HT-29 (cell line): ENCODE measurements at regions not wholly inside any gene's neighbourhood (a gene's known extent, or its start where the extent isn't known, plus 50 kb on each side); places are given as distances from the start of the nearest gene placed in this dataset.
"Not testable (repeated sequence)": the region's sequence is repeated elsewhere in the genome, so short reads cannot be mapped to it uniquely, and the experiment has no call there.

ENCODE experiments used
- DNase-seq: peaks from one replicate; pipeline ENCODE4 v3.0.0-alpha.2; 2015; ENCODE audit warnings: low spot score

DNA sequence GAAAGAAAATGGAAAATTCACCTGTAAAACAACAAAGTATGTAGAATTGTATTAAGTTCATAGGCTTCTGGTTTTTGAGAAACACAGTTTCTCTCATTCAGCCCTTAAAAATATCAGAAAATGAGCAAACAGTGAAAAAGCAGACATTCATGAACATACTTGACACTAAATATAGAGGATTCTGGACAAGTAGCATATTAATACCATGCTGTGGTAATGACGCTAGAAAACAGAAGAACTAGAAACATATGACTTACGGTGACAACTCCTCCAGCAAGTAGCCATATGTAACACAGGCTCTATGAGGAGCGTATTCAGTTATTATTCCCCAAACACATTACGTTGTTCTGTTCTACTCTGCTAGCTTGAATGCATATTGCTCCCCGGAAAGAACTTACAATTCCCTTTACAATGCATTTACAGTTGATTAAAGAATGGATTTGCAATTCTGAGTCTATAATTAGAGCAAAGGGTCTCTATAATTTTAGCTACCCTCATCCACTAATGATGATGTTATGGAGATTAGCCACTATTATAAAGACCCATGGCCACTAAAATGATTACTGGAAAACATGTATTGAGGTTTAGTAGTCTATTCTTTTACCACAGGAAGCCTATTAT is 672.1 kb downstream of the EFNB2 start:
- DNase-seq: no peak

DNA sequence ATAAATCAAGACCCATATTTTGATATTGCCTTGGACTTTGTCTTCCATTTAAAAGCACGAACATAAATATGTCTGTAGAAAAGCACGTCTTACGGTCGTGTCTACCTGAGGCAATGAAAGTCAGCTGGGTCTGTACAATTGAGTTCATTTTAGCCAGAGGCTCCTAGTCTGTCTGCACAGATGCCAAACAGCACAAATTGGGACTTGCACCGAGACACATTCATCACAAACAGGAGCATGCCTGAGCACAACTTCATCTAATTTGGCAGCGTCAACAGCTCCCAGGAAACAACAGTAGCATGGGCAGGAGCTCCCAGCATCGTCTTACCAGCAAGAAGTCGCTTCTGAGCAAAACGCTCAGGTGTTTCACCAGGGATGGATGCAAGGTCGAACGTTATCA is 687.0 kb downstream of the EFNB2 start:
- DNase-seq: no peak

DNA sequence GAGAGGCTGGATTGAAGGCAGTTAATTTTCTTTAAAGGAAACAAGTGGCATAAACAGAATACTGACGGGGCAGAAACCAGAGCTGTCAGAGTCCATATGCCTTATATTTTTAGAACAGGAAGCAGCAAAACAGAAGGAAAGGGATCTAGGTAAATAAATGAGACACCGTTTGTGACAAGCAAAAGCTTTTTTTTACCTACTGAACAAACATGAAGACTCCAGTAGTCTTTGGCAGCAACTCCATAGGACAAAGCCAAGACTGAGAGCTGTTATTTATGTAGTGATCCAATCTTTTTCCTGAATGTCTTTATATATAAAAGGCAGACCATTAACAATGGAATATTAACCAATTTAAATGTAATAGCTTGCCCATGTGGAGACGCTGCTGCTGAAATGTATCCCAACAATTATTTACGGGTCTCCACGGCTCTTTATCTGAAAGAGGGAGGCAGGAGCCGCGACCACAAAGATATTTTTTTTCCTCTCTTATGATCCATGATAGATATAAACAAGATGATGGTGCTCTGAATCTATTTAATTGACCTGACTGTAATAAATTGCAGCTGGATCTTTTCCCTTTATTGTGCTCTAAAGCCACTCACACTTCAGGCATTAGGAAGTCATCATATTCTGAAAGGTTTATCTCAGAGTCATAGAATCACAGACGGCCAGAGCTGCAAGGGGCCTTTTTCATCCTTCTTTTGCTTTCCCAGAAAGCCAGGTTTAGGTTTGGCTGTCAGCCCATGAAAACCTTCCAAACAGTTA is 687.8 kb downstream of the EFNB2 start:
- no peak for DNase-seq

DNA sequence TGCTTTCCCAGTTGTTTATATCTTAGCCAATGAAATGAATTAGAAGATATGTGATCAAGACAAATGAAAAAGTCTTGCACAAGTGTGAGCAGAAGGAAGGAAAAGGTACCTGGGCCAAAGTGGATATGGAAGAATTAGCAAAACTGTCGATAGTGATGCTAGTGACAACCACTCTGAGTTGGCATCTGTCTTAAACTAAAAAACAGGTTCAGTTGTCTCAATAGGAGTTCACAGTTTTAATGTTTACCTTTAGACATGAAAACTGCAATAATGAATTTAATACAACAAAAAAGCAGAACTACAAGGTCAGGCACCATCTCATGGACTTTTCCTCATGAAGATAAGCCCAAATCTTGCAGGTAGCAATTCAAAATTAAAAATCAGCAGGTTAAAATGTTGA is 688.5 kb downstream of the EFNB2 start:
- DNase-seq: no peak

DNA sequence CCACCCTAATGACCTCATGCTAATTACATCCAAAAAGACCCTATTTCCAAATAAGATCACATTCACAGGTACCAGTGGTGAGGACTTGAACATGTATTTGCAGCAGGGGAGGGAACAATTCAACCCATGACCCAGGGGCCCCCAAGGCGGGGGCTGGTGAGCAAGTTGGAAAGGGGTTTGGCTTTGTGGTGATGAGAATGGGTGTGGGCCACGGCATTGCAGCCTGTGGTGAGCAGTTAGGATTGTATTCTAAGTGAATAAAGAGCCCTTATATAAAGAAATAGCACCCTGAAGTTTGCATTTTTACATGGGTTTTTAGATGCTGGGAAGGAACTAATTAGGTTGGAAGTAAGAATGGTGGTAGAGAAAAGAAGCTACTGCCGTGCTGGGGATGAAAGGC is 694.2 kb downstream of the EFNB2 start:
- DNase-seq: no peak

DNA sequence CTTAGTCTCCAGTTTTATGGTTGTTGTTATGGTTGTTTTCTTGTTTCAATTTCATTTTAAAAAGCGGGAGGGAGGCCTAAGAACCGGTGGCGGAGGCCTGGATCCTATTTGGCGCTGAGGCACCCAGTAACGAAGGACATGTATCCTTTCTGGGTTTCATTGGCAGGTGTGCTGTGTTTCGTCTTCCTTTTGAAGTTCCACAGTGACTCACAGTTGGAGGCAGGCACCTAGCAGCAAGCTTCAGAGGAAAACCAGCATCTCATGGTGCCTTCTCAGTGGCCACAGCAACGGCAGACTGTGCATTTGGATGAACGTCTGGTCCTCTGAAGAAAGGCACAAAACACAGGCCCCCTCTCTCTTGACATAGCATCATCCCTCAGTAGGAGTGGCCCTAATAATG is 697.2 kb downstream of the EFNB2 start:
- DNase-seq: no peak

DNA sequence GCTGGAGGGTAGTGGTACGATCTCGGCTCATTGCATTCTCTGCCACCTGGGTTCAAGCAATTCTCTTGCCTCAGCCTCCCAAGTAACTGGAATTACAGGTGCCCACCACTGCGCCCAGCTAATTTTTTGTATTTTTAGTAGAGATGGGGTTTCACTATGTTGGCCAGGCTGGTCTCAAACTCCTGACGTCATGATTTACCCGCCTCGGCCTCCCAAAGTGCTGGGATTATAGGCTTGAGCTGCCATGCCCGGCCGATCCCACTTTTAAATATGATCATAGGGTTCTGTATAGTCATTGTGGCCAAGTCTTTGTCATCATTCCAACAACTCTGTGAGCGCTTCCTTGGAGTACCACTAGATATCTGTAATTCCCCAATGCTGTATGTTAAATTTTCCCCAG is 698.2 kb downstream of the EFNB2 start:
- DNase-seq: not testable (repeated sequence)

DNA sequence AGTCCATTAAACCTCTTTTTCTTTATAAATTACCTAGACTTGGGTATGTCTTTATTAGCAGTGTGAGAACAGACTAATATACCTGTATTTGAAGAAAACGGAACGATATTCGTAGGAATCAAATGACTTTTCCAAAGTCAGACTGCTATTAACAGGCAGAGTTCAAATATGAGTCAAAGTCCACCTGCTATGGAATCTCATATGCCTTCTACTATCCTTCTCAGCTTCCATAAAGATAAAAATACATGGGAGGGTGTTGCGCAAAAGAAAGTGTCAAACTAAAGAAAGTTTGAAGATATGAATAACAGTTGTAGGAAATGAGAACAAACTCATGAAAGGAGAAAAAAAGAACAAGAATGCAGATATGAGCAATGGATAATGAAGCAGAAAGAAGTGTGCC is 704.6 kb downstream of the EFNB2 start:
- no peak for DNase-seq

DNA sequence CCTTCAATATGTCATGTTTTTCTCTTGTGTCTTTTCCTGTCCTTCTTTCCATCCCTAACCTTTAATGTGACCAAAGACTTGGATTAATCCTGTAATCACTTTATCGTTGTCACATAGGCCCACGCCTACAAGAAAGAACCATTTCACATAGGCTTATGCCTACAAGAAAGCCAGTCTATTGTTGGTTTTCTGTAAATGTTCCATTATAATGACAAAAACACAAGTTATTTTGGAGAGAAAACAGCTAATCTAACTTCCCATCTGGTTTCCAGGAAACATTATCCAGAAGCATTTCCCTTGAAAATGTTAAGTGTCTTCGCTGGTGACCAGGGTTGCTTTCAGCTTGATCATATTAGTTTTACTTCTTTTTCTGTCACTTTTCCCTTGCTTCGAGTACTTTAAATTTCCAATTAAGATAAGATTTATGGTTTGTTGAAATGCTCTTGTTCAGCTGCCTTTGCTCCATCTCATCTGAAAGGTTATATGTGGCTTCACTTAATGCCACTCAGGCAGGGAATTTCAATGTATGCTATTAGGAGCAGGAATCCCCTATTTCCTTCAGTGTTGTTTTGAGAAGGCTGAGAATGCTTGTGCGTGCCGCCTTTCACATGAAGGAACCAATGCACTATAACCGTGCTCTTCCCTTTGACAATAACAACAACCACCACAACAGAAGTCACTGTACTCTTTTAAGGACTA is 708.2 kb downstream of the EFNB2 start:
- DNase-seq: no peak

DNA sequence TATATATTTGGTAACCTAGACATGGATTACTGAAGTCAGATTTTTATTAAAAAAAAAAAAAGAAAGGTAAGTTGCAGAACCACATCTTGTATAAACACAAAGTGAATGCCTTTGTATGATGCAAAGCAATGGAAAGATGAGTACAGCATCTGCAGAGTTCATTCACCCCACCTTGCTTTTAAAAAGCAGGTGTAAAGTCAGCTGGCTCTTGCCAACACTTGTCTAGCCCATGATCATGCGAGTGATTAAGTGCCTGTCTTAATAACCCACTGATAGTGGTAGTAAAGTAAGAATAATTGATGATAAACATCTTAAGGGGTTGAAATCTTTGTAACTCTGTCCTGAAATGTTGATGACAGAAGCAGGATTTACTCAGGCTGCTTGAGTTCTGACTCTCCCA is 710.4 kb downstream of the EFNB2 start:
- no peak for DNase-seq

DNA sequence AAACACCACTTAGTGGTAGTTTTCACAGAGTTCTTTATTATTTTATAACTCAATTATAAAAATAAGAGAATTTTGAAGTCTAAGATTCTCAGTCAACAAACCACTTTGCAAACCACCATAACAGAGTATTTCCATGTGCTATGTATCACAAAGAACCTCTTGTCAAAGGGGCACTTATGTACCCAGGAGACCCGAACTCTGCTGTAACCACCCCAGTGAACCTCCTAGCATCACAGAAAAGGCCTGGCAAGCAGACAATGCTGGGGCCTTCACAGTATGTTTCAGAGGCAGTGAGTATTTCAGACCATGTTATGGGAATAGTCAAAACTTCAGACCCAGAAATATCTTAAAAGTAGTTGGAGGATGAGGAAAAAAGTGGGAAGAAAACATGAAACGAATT is 714.1 kb downstream of the EFNB2 start:
- no peak for DNase-seq

DNA sequence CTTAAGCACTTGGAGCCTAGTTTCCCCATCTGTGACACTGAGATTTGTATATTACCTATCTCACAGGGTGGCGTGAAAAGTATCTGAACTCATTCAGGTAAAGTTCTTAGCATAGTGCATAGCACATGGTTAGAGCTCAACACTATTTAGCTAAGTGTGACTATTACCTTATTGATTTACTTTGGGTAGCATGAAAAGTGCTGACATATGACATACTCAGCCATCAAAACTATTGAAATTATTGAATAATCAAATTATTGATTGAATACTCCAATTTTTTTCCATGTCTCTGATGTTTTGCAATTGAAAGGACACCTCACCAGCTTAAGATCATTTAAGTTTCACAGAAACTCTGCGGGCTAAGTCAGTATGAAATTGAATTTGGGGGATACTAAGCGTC is 715.0 kb downstream of the EFNB2 start:
- DNase-seq: no peak

DNA sequence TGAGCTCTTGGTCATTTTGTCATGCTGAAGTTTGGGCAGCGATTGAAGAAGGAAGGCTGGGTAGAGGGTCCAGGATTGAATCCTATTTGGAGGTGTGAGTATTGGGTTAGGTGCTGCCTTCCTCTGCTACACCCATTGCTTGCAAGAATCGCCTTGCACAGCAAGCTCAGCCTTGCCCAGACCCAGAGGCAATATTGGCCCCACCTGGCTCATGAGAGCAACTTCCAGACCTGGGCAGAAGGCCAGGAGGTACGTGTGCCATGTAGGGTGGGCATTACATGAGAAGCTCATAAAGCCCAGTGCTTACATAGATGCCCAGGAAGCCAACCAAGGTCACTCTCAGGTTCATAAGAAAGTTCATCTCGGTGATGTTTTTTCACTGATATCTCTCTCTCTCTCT is 718.0 kb downstream of the EFNB2 start:
- peak; percentile 48 for DNase-seq

DNA sequence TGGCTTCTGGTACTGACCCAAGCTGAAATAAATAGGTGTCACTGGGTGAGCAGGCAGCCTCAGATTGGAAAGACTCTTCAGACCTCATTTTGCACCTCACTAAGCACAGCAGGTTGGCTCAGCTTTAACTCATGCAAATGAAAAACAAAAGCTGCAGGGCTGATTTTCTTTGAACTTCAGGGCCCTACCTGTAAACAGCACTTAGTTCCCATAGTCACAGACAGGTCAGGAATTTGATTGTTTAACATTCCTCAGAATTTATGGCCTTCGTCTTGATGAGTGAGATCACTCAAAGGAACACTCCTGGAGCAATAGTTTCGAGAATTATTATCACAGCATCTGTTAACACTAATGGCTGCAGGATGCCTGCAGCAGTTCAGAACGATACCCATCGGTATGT is 718.5 kb downstream of the EFNB2 start:
- peak; percentile 79 for DNase-seq

DNA sequence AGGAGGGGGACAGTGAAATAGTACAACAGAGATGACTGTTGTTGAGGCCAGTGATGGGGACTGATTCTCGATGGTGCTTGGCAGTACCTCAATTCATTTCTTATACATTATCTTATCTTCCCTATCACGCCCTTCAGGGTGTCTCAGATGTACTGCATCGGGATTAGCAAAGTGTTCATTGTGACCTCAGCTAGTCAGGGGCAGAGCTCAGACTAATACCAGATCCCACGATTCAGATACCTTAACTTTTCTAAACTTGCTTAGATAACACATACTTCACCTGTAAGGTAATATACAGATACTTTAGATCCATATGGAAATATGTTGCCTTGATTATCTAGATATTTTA is 720.6 kb downstream of the EFNB2 start:
- no peak for DNase-seq

DNA sequence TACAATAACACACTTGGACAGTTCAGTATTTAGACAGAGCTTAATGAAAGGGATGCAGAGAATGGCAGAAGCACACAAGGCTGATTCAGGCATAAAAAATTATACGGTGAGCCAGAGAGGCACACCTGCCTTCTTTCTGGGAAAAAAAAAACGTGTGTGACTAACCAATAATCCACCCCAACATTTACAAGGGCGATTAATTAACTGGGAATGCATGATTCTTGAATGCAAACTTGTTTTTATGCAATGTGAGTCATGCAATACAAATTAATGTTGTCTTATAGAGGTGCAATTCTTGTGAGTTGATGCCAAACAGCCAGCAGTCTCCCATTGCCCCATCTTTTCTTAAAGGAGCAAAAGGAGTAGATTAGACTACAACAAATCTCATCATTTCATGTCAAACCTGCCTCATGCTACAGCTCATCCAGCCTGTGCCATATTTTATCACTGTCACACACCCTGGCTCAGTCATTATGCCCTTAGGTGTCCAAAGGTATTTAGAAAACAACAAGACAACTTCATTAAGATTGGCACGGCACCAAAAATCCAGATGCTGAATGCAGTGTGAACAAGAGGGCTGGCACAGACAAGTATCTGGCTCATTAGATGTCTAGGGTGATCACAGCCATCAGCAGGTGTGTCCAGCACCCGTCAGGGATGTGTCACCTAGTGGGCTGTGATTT is 721.1 kb downstream of the EFNB2 start:
- DNase-seq: peak; percentile 85

DNA sequence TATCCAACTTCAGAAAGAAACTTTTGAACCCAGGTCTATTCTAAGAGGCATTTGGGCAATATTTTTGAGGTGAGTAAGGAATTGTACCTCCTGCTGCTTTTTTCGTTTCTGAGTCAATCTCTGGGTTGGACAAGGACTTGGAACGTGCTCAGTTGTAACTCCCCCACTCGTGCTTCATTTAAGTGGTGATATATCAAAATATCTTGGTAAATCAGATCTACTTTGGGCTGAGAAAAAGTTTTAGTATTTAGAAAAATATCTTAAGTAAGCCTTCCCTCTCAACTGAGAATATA is 728.9 kb downstream of the EFNB2 start:
- no peak for DNase-seq

DNA sequence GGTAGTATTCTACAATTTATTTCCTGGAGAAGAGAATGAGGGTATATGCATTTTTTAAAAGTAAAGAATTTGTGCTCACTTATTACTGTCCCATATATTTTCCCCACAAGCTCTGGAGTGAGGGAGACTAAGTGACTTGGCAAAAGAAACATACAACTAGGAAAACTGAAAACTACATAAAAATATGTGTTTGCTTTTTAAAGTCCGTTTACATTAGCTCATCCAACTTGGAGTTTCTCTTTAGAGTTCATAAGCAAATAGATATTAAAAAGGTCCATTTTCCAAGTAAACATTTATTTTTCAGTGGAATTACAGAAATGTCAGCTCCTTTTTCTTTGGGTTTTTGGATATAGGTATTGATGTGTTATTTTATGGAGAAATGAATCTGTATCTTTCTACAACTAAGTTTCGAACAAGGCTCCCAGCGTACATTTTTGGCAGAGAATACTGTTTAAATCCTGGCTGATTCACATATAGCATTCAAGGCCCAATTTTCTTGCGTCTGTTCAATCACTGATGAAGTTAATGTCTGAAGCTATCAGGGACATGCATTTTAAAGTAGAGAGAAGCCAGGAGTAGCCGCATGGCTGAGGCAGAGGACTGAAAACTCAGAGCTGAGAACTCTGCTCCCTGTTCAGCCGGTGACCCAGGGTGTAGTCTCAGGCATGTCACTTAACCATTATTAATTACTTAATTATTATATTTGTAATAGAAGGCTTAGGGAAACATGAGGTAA is 729.4 kb downstream of the EFNB2 start:
- no peak for DNase-seq

DNA sequence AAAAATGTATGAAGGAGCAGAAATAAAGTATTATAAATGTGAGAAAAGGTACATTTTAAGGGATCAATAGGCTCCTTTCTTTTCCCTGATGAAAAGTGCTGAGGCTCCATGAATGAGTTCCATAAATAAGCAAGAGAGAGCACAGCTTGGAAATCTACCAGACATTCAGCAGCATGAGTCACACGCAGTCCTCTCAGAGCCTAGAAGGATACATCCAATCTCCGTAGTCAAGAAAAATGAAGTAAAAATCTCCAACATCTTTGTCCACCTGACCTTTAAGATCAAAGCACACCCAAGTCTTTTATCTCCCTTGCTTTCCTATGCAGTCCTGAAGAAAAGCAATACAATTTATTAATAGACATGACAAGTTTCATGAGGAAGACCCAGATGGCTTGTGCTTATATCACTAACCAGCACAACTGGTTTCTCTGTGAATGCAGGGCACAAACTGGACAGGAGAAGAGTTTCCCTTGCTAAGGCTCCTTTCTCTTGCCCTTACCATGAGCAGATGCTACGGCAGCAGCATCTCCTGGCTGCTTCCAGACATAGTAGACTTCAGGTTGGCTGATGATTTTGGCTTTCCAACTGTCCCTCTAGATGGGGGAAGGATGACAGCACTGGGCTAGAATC is 730.8 kb downstream of the EFNB2 start:
- peak; percentile 70 for DNase-seq

DNA sequence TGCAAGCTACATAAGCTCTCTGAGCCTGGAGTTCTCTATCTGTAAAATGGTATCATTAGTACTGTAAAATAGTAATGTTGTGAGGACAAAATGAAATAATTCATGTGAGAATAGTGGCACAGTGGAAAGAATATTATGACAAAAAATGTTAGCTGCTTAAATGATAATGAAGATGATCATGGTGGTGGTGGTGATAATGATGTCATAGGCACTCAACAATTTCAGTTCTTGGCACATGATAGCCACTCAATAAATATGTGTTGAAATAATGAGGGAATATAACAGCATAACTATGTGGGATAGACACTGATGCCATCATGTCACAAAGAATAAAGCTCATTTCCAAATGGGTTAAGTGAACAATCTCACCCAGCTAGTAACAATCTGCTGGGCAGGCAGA is 736.3 kb downstream of the EFNB2 start:
- DNase-seq: no peak

DNA sequence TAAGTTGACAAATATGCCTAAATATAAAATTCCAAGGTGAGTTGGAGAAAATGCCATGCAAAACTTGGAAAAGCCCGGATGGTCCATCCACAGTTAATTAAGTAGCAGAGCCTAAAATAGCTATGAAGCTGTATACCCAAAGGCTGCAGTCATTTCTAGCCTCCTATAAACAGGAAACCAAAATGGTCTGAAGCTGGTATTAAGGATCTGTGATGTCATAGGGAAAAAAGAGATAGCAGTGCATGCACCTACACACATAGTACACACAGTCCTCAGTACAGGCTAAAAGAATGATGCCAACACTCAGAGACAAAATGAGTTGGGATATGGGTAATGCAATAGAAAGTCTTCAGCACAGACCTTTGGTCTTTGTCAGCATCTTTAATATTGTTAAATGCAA is 736.9 kb downstream of the EFNB2 start:
- no peak for DNase-seq

DNA sequence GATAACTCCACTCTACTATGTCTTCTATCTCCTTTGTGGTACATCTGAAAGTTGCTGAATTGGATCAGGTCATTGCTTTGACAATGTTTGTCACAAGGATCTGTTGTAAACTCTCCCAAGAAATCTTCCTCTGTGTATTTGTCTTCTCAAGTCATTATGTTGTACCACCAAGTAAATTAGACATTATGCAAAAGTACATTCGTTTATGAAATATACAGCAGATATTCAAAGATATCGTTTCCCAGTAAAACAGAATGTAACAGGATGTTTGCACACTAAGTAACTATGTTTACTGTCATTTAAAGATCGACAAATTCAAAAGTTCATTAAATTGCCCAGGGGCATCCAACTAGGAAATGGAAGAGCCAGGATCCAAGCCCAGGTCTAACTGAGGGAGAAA is 739.4 kb downstream of the EFNB2 start:
- DNase-seq: no peak
